ENCODE measurements at regions not wholly inside any gene's neighbourhood (a gene's known extent, or its start where the extent isn't known, plus 50 kb on each side); places are given as distances from the start of the nearest gene placed in this dataset.

DNA sequence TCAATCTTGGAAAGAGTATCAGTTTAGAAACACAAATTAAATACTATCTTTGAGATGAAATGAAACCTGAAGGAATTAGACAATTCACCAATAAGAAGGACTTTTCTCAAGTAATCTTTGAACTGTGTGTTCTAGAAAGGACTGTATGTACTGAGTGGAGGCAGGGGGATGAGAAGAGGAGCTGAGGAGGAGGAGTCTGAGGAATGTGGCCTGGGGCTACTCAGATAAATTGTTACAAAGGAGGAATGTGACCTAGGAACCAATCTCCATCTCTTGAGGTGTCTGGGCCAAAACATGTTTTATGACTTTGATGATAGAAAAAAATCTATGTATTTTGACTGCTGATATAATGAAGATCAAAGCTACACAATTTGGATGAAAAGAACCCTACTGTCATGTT is 124.3 kb upstream of the ANKRD55 start:
- Histone ChIP-seq H3K4me1 (replicated peaks in 1 of 2; ENCODE audit: control insufficient read depth in 2 of 2, insufficient read depth in 2 of 2, low read length in 2 of 2) (no peaks in the 10 kb centered on the region), H2AFZ (ENCODE audit: low read depth, low read length) (no peak overlapping the region), H3K27ac (ENCODE audit: extremely low read depth, low read depth, low read length) (no peak overlapping the region), H3K9me3 (replicated peaks; ENCODE audit: control insufficient read depth, insufficient read depth, low read depth, low read length) (no peaks in the 10 kb centered on the region), H3K9ac (ENCODE audit: insufficient read depth in 1 of 2, low read depth in 2 of 2, low read length in 2 of 2) (no peak overlapping the region), H3K9me1 (ENCODE audit: control insufficient read depth, insufficient read depth, low read length) (no peaks in the 10 kb centered on the region), H3K36me3 (ENCODE audit: control insufficient read depth, insufficient read depth, low read length) (no peaks in the 10 kb centered on the region), H3K4me3 (no peak overlapping the region), H3K4me2 (ENCODE audit: insufficient read depth, low read length) (no peak overlapping the region), H3K27me3 (ENCODE audit: control insufficient read depth in 2 of 2, insufficient read depth in 2 of 2, low read length in 2 of 2) (peaks cover 2 to 6% of the 10 kb centered on the region in 2 experiments; a peak in 2 of 5 replicates), H4K20me1 (replicated peaks; ENCODE audit: control insufficient read depth, insufficient read depth, low read length) (no peaks in the 10 kb centered on the region), H3K79me2 (ENCODE audit: control insufficient read depth, insufficient read depth, low read length) (no peaks in the 10 kb centered on the region)
- ATAC-seq (no peak), DNase-seq (ENCODE audit: extremely low read depth in 1 of 4, low spot score in 3 of 4) (no peak), FAIRE-seq (no peak)
- BruUV-seq (replicated peaks): no TSS peak
- intact Hi-C loops (cut with micrococcal nuclease) (no loop called here), in situ Hi-C loops (cut with MboI) (no loop called here)
- ChIA-PET CTCF (ENCODE audit: low intra/inter-chr PET ratio) (no interaction called here), POLR2A (no interaction called here)
- TF ChIP-seq, protein P1, sequence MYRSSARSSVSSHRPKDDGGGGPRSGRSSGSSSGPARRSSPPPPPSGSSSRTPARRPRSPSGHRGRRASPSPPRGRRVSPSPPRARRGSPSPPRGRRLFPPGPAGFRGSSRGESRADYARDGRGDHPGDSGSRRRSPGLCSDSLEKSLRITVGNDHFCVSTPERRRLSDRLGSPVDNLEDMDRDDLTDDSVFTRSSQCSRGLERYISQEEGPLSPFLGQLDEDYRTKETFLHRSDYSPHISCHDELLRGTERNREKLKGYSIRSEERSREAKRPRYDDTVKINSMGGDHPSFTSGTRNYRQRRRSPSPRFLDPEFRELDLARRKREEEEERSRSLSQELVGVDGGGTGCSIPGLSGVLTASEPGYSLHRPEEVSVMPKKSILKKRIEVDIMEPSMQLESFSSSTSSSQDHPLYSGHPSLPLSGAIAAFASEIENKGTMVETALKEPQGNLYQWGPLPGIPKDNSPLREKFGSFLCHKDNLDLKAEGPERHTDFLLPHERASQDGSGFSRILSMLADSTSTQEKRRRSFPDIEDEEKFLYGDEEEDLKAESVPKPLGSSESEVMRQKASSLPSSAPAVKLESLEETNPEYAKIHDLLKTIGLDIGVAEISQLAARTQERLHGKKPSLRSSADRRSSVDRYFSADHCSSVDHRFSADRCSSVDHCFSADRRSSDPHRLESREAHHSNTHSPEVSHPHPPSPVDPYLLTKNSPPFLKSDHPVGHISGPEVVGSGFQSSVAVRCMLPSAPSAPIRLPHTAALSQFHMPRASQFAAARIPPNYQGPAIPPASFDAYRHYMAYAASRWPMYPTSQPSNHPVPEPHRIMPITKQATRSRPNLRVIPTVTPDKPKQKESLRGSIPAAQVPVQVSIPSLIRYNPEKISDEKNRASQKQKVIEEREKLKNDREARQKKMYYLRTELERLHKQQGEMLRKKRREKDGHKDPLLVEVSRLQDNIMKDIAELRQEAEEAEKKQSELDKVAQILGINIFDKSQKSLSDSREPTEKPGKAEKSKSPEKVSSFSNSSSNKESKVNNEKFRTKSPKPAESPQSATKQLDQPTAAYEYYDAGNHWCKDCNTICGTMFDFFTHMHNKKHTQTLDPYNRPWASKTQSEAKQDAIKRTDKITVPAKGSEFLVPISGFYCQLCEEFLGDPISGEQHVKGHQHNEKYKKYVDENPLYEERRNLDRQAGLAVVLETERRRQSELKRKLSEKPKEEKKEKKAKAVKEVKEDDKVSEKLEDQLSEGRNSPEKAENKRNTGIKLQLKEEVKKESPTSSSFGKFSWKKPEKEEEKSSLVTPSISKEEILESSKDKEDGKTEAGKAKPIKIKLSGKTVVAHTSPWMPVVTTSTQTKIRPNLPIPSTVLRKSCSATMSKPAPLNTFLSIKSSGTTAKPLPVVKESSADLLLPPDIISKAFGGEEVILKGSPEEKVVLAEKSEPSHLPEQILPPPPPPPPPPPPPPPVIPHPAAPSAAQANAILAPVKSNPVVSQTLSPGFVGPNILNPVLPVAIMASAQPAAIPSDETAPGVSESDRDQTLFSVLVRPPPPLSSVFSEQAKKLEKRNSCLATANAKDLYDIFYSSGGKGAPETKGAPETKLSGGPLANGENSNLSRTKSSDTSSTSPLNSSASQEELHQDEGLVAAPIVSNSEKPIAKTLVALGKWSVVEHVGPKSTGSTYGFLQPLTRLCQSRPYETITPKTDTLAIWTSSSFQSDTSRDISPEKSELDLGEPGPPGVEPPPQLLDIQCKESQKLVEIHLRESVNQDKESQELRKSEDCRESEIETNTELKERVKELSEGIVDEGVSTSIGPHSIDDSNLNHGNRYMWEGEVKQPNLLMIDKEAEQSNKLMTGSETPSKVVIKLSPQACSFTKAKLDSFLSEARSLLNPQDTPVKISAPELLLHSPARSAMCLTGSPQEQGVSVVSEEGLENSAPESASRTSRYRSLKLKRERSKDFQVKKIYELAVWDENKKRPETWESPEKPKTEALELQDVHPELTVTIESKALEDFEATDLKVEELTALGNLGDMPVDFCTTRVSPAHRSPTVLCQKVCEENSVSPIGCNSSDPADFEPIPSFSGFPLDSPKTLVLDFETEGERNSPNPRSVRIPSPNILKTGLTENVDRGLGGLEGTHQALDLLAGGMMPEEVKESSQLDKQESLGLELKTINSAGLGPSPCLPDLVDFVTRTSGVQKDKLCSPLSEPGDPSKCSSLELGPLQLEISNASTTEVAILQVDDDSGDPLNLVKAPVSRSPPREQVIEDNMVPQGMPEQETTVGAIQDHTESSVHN (IDR thresholded peaks at IDR 0.05; ENCODE audit: borderline replicate concordance in 1 of 2, low read depth in 1 of 2): no peak
- TF ChIP-seq CHD2 (IDR thresholded peaks at IDR 0.05; ENCODE audit: low read depth, low read length): no peak
- TF ChIP-seq MCM2 (IDR thresholded peaks at IDR 0.05; ENCODE audit: low read depth): no peak
- TF ChIP-seq RB1 (IDR thresholded peaks at IDR 0.05; ENCODE audit: low read depth): no peak
- TF ChIP-seq RAD51 (IDR thresholded peaks at IDR 0.05; ENCODE audit: borderline replicate concordance, low read depth): no peak
- TF ChIP-seq MXD1 (CRISPR knock-in tag; IDR thresholded peaks at IDR 0.05; ENCODE audit: borderline replicate concordance, poor library complexity, severe bottlenecking): no peak
- no peak for TF ChIP-seq ZNF354B (CRISPR knock-in tag; IDR thresholded peaks at IDR 0.05)
- TF ChIP-seq ZNF75A (CRISPR knock-in tag; IDR thresholded peaks at IDR 0.05): no peak

Measured in K562 (cell line).